Fibroblast of upper back skin (primary cell): ENCODE measurements at regions not wholly inside any gene's neighbourhood (a gene's known extent, or its start where the extent isn't known, plus 50 kb on each side); places are given as distances from the start of the nearest gene placed in this dataset.

ENCODE experiments used
- DNase-seq: peaks from one replicate; pipeline ENCODE4 v3.0.0-alpha.2; 2013

DNA sequence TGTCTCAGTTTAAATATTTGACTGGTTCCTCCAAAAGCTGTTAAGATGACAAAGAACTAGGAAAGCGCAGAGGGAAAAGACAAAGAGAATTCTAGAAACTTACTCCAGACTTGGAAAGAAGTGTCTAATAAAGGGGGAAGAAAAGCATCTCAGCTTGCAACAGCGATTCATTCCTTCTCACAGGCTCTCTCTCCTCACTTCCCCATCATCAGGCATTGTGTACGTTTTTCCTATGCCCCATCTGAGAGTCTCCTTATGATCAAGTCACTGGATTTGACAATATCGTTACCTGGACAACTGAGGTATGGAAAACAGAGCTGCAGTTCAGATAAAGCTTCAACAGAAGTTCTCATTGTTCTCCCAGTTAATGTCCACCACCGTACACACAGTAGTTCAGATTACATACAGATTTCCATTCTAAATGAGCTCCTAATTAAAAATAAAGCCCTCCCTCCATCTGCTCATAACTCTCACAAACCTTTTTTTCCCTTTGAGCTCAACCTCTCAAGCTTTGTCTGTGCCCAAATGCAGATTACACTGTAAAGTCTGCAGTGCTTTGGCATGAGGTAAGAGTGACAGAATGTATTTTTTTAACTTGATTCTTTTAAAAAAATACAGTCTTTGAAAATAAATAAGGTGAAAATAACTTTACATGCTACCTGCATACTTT is 254.4 kb upstream of the THBS1 start:
- no peak for DNase-seq

DNA sequence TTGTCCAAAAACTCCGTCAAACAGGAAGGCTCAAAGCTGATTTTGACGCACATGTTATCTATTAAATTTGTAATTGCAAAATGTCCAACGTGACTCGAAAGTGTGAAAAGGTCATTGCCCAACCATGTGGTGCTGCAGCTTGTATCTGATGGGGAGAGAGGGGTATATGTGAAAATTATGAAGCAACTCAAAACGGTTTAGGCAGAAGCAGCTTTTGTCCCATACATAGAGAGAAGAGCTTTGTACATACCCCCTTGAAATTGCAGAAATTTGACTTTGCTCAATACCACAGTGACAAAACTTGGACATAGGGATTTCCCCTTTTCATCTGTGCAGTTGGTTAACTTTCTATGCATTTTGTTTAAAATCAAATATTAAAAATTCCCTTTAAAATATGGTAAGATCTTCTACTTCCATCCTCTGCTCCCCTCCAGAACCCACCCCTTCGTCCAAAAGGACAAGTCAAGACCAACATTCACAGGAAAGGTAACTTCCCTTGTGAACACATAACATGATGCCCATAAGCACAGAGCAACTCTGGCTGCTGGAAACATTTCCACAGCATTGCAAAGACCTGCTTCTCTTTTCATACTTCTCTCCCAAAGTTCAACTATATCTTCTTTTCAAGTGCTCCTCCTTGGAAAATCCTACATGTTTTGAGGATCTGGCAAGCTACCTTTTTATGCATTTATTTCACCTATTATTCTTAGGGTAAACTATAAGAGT is 253.7 kb upstream of the THBS1 start:
- DNase-seq, result no peak

DNA sequence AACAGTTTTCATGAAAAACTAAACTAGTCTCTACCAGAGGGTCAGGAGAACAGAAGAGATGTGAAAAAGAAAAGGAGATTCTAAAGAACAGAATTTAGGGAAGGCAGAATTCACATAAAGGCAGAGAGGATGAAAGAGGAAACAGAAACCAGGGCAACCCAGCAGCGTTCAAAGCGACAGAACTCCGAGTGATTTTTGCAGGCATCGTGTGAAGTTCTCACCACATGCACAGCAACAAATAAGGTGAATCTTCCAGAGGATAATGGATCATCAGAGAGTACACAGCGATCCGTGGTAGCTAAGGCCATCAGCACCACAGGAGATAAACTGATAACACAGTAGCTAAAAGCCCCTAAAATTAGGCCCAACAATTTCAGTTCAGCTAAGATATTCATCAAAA is 250.8 kb upstream of the THBS1 start:
- DNase-seq, result no peak

DNA sequence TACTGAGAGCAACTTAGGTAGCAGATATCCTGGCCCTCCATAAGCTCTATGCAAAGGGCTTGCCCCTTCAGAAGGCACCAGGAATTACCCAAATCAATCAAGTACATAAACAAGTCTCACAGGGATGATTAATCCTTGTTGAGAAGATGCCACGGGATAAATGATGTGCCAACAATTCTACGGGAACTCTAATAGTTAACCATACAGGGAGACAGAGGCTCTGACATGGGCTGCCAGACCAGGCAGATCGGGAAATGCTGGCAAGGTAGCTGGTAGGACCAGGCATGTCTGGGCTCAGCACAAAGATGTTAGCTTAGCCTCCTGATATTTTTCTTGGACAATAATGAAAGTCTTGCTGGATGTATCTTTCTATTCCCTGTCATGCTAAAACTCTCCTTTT is 249.3 kb upstream of the THBS1 start:
- DNase-seq, result no peak

DNA sequence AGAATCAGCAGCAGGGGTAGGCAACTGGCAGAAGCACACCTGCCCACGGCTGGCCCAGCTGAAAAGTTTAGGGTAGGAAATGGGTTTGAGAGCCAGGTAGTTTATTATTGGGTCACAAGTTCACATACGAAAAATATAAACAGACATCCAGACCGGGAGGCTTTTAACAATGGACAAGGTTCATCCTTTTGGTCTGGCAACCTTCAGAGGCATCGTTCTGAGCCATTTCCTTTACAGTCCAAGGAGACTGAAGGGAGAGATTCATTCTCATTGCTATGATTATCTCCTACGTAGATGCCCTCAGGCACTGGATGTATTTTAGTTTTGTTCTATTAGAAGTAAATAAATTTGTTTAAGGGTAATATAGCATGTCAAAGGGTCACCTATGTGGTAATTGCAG is 248.0 kb upstream of the THBS1 start:
- DNase-seq, result no peak

DNA sequence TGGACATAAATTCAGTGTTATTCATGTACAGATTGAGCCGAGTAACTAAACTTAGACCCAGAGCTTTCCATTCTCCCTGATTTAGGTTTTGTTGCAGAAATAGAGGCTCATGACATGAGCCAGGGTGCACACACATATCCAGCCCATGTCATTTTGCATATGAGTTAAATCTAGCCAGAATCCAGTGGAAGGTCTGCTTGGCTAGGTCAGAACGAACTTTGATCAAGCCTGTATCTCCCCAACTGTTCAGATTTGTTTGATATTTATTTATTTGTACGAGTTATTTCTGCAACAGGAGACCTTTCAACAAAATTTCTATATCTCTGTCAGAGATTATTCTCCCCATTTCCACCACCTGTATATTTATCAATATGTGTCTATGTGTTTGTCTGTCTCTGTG is 247.5 kb upstream of the THBS1 start:
- DNase-seq, result no peak

DNA sequence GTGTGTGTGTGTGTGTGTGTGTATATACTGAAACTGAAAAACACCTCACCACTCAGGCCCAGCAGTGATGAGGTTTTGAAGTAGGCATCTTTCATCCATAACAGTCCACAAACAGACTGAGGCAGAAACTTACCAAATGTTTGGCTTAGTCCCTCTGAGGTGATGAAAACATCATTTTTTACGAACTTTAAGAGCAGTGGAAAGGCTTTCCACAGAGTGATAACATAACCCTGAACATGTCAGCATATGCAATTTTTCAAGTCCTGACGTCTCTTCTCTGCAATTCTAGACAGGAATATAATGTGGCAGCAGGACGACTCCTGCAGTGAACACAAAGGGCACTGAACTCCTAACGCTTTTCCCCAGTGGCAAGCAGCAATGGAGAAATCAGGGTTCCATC is 247.0 kb upstream of the THBS1 start:
- peak; percentile 57 for DNase-seq

DNA sequence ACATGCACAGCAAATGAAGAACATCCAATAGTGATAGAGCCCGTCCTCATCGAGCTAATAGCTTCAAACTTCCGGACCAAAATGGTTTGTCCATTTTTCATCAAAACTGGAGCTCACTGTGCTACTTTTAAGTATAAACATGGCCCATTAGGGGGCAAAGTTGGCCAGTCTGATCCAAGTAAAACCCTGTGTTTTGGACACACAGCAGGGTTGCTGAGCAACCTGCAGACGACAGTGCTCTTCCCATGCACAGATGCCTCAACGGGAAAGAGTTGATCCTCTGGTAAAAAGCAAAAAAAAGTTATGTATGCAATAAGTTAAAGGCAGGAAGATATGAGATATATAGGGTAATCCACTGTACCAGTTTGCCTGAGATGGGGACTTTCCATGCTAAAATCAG is 244.0 kb upstream of the THBS1 start:
- no peak for DNase-seq

DNA sequence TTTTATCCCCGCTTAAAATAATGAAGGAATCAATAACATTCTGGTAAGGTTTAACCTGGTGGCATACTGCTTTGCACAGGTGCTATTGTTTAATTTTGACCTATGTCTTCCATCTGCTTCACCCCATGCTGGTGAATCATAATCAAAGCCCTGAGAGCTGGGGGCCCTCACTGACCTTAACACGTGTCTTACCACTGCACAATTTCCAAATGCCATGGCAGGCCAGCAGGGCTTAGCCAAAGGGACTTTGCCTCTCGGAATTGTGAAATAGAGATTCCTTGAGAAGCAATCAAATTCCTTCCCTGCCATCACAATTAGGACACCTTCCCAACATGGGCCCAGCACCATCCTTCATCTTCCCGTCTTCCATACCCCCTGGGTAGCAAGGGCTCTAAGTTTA is 242.6 kb upstream of the THBS1 start:
- no peak for DNase-seq

DNA sequence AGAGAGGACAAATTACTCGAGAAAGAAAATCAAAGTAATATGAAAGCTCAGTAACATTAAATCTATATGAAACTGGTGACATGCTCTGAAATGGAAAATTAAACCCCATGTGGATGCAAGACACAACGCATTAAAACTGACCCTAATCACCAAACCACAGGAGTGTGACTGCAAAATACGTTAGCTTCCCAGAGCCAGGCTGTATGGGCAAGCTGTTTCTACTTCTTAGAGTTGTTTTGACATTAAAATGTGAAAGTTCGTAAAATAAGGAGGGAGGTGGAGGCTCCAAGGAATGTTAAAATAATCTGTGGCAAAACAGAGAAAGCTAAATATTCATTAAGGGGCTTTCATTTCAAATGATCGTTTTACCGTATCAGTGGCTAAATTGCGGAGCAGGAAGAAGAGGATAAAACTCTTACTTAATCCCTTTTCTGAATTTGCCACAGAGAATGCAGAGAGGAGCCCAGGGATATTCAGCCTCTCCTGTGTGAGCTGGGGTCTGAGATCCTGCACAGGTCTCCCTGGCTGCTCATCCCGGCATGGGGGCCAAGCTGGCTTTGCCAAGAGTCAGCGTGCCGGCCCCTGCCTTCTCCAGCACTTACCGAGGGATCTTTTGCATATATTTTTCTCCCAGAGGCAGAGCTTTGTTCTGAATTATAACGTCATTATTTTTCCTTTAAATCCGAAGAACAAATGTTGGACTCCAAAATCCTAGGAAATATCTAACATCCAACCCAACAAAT is 239.8 kb upstream of the THBS1 start:
- DNase-seq, result no peak

DNA sequence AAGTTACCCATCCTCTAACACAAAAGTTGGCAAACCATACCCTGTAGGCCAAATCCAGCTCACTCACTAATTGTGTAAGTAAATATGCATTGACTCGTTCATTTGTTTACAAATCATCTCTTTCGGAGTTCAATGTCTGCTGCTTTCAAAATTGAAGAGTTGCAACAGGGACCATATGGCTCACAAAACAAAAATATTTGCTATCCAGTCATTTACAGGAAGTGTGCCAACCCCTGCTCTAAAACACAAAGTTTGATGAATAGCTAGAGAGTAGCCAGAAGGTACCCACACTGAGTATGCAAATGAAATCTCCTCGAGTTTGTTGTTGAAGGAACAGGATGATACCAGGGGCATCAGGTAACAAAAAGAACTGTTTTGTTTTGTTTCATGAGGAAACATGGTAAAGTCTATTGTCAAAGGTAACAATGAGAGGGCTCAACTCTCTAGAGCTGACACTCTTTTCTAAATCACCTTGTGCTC is 236.2 kb upstream of the THBS1 start:
- DNase-seq, result no peak

DNA sequence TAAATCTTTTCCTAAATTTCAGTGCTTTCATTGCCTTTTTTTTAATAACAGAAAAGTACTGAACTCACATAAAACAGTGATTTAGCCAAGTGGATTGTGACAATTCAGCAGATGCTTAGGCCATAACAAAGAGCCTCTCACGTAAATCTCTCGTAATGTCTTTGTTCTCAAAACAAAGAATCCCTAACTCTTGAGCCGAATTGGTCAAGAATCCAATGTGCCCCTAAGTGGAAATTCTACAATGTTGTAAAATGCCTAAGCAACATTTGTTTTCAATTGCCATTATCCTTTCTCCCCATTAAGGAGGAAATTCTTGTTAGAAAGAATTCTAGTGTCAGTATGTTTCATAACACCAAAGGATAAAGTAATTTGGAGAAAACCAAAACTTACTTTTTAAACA is 235.7 kb upstream of the THBS1 start:
- DNase-seq, result peak; percentile 76

DNA sequence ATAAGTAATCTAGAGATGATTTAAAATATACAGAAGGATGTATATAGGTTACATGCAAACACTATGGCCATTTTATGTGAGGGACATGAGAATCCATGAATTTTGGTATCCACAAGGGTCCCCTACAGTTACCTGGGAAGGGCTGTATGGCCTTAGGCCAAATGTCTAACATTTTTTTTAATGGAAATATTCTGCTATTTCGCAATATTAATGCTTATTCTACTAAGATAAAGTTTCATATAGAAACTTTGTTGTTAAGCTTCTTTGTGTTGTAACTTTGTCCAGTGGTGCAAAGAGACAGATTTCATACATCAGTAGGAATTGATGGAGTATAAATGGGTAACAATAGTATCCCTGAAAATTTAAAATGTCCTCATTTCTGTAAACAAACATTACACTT is 233.4 kb upstream of the THBS1 start:
- no peak for DNase-seq

DNA sequence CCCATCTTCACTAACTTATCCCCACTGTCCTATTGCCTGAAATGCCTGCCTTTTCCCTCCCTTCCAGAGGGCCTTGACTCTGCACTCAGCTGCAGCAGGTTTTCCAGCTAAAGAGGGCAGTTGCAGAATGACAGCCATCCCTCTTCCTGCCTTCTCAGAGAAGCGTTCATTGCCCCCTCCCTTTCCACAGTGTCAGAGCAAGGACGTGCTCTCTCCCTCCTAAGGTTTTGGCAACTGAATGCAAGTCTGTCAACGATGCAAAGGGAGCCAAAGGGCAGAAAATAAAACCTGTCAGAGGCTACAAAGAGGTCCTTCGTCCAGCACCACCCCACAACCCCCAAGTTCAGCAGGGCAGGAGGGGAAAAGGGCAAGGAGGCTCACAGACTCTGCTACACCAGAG is 230.1 kb upstream of the THBS1 start:
- no peak for DNase-seq

DNA sequence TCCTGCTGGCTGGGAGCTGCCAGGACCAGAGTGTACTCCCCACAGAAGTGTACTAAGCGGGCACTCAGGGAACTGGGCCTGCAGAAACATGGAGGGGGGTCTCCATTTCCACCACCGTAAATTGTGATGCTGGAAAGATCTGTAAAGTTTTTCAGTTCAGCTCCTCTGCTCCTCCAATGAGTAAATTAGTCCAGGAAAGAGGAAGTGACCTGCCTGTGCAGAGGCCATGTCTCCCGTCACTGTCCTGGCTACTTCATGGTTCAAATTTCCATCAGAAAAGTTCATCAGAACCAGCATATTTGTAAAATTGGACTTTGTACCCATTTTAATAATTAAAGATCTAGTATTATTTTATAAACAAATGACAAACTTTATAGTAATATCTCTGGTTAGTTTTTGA is 226.7 kb upstream of the THBS1 start:
- DNase-seq, result no peak

DNA sequence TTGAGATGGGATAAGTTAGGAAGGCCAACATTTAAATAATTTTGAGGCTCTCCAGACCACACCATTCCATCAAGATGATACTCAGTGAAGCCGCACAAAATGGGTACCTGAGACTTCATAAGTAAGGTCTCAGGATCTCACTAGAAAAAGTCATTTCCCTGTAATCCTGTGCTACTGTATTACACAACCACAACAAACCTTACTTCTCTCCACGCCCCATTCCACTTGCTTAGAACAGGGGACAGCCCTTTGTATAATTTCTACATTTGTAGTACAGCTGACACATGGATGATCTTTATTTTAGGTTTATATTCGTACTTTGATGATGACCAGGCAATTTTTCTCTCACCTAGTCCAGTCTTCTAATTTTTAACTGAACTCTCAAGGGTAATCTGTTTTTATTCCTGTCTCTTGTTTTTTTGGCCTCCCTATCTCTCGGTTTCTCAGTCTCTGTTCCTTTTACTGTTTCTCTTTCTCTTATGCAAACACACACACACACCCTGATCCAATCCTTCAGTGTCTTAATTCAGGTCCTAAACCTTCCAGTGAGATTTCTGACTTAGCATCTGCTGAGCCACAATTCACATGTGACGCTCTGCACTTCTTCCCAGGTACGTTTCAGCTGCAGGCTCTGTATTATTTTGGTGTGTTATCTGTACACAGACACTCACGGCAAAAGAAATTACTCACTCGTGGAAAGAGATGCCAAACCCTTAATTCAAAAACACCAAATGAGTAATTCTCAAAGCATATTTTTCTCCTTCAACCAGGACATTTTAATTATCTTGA is 223.2 kb upstream of the THBS1 start:
- no peak for DNase-seq

DNA sequence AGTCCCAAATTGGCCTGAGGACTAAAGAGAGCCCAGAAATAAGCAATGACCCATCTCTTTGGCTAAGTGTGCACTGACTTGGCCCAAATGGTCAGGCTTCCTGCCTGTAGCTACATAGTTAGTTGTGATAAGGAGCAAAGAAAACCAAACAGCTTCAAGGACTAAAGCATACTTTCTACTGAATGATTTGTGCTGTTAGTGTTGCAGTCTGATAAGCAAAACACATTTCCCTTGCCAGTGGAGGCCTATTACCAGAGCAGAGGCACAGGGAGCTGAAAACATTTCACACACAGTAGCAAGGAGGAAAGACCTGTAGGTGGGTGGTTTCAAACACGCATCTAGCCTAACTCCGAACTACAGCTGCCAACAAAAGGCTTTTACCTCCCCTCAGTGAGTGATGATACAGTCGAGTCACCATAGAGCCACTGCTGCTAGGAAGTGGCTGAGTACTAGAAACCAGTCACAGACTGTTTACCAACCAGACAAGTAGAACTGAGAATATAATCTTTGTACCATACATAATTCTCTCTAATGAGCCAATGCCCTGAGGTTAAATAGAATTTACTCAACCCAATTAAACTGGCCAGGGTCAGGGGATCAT is 222.3 kb upstream of the THBS1 start:
- no peak for DNase-seq

DNA sequence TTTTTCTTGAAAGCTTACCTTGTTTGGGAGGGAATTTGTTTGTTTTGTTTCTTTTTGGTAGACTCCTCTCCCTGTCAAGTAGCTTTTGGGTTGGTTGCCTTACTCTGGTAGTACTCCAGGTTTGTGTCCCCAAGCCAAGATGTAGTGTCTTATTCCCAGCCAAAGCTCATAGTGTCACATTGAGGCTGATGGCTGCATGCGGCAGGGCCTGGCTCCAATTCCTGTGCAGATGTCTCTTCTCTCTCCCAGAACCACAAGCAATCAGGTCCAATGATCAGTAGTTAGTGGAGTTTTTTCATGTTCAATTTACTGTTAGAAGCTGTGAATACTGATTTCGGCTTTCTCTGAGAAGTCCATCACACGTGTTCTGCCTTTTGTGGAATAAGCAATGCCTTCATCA is 221.1 kb upstream of the THBS1 start:
- no peak for DNase-seq

DNA sequence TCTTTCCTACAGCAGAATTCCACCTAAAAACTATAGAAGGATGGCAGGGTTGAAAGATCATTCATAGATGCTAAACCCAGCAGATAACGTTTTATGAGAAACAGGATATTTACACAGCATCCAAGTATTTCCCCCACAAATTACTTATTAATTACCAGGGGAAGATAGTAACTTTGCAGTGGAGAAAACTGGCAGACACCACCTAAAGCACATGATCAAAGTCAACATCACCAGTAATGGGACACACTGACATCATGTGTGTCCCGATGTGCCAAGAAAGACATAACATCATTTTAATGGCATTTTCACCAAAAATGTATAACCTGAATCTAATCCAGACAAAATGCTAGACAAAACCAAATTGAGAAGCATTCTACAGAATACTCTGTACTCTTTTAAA is 220.4 kb upstream of the THBS1 start:
- DNase-seq, result peak; percentile 55

DNA sequence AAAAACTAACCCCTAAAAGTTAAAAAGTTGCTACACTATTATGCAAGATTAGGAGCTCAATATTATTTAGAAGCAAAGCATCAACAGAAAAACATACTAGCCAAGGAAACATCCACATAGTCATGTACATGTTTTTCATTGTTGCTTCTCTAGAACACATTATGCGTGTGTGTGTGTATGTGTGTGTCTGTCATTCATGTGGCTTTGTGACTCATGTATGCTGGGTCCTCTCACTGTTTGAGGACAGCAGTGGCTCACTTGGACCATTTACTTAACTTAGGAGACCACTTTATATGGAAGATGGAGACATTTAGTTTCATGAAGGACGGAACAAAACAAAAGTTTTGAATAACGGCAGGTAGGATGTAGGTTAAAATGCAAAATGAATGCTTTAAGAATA is 219.4 kb upstream of the THBS1 start:
- DNase-seq, result no peak

DNA sequence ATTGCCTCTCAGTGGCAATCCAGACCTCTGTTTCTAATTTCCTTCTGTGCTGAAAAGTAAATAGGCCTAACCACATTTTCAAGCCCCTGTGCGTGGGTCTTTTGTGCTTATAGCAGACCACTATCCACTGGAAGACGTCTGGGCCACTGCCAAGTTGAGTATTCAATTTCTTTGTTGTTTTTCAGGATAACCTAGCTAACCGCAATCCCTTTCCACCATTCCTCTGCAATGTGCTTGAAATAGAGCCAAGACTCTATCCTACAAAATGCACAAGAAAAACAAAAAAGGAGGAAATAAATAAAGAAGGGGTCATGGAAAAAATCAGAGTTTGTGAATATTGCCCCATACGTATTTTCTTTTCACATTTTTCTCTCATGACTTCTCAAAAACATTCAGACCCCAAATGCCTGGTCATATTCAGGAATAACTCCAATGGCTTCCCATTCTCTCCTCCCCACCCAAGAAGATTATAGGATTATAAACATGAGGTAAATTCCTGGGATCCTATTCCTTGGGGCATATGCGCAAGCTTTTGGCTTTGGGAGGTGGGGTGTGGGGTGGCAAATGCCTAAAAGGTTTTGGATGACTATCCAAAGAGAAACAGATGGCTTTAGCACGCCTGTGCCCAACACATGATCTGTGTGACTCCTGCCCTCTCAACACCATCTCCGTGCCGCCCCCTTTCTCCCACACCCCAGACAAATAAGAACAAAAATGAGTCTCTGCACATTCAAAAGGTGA is 217.9 kb upstream of the THBS1 start:
- peak; percentile 100 for DNase-seq
